Brain microvascular endothelial cell (primary cell): ENCODE measurements at regions not wholly inside any gene's neighbourhood (a gene's known extent, or its start where the extent isn't known, plus 50 kb on each side); places are given as distances from the start of the nearest gene placed in this dataset.

Source experiments
- DNase-seq: peaks from one replicate; pipeline ENCODE4 v3.0.0-alpha.2; 2020
- H3K27ac ChIP-seq: fragments of 250-450 bp; sonication (Bioruptor Pico); 2 replicates; pipeline ENCODE4 v1.5.1; 2020; ENCODE audit warnings: mild to moderate bottlenecking, moderate library complexity
- H3K27me3 ChIP-seq: fragments of 250-450 bp; sonication (Bioruptor Pico); replicated peaks from 2 replicates; pipeline ENCODE4 v1.5.1; 2020; ENCODE audit warnings: mild to moderate bottlenecking
- H3K36me3 ChIP-seq: fragments of 250-450 bp; sonication (Bioruptor Pico); replicated peaks from 2 replicates; pipeline ENCODE4 v1.5.1; 2020; ENCODE audit warnings: mild to moderate bottlenecking
- H3K4me3 ChIP-seq: 2 replicates; pipeline ENCODE4 v1.5.1; 2011; ENCODE audit warnings: low read depth, mild to moderate bottlenecking, control low read depth, low read length, moderate library complexity
- in situ Hi-C: cut with HindIII; loops from 2 replicates; pipeline ENCODE4 v1.10.0; 2017; ENCODE audit warnings: low sequenced_read_pairs, low pct_ligation_motif_present
- TF ChIP-seq, protein P1 (sequence below): IDR thresholded peaks from 2 replicates; pipeline ENCODE4 v1.5.1; 2011; ENCODE audit warnings: low read depth, mild to moderate bottlenecking, moderate library complexity, low read length, control low read depth, inconsistent platforms; ENCODE audit errors: missing control alignments

DNA sequence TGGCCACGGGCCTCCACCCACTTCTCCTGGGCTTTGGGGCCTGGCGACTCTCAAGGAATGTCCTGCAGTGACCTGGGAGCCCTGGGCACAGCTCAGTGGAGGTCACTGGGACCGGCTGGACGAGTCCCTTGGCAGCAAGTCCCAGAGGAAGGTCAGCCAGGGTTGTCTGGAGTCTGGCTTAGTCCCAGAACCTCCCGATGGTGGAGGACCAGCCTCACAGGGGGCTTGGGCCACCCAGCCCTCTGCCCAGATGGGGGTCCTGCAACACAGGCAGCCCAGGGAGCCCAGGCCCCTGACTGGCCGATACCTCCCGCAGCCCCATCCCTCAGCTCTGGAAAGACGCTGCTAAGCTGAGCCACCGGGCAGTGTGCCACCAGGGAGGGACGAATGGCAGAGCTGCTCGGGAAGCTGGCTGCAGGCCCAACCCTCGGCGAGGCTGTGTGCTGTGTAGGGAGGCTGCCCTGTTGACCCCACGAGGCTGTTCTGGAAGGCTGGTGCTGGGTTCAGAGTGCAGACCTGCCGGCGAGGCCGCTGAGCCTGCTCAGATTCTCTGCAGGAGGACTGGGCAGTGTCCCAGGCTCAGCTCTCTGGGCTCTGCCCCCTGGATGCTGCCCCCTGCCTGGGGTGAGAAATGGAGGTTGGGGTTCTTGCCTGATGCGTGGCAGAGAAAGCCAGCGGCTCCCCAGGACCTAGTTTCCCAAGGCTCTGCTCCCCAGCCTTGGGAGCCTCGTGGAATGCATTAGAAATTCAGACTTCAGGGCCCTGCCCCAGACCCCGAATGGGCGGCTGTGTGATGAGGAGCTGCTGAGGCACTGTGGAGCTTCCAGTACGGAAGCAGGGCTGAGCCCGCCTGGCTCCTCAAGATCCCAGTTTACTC is 61.7 kb downstream of the ADRA2C start:
- Histone ChIP-seq H3K27me3 (no peaks in the 10 kb centered on the region), H3K27ac (no peak overlapping the region), H3K4me3 (no peak overlapping the region), H3K36me3 (no peaks in the 10 kb centered on the region)
- in situ Hi-C loops: no loop called here
- no peak for DNase-seq
- TF ChIP-seq, protein P1, sequence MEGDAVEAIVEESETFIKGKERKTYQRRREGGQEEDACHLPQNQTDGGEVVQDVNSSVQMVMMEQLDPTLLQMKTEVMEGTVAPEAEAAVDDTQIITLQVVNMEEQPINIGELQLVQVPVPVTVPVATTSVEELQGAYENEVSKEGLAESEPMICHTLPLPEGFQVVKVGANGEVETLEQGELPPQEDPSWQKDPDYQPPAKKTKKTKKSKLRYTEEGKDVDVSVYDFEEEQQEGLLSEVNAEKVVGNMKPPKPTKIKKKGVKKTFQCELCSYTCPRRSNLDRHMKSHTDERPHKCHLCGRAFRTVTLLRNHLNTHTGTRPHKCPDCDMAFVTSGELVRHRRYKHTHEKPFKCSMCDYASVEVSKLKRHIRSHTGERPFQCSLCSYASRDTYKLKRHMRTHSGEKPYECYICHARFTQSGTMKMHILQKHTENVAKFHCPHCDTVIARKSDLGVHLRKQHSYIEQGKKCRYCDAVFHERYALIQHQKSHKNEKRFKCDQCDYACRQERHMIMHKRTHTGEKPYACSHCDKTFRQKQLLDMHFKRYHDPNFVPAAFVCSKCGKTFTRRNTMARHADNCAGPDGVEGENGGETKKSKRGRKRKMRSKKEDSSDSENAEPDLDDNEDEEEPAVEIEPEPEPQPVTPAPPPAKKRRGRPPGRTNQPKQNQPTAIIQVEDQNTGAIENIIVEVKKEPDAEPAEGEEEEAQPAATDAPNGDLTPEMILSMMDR: no peak

DNA sequence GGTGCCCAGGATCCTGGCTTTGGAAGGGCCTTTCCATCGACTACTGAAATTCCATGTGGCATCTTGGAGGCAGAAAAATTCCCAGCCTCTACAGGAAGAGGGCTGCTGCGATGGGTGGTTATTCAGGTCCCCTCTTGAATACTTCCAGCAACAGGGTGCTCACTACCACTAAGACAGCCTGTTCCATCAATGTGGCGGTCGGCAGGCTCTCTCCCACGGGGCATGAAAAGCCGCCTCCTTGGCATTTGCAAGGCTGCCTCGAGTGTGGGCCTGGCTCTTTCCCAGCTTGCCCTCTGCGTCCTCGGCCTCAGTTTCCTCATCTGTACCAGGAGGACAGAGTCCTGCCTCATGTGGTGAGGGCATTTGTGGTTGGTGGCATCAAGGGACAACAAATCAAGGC is 62.4 kb downstream of the ADRA2C start:
- no peaks in the 10 kb centered on the region for H3K36me3 ChIP-seq
- no peaks in the 10 kb centered on the region for H3K27me3 ChIP-seq
- no peak for DNase-seq
- no peak overlapping the region for H3K27ac ChIP-seq
- in situ Hi-C loops: no loop called here
- TF ChIP-seq, protein P1: no peak
- H3K4me3 ChIP-seq: no peak overlapping the region

DNA sequence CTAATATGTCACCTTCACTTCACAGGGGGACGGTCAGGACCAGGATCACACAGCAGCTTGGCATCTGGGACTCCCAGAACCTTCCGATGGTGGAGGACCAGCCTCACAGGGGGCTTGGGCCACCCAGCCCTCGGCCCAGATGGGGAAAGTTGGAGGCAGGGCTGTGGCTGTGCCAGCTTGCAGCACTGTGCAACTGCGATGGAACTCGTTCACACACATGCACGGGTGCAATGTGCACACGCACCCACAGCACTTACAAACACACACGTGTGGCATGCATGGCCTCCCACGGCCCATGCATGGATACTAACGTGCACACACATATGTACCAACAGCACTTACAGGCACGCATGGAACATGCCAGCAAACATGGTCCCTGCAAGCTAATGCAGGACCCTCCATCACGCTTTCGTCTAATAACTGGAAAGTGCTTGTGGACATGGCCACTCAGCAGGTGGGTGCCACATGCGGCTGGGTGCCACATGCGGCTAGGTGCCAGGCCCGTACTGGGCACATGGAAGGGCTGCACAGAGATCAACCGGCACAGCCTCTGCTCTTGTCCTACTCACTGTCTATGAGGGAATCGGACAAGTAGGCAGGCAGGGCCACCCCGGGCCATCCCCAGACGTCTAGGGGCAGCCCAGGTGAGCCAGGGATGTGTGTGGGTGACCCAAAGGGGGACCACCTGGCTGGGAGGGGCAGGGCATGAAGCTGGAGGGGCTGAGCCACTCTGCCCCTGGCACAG is 63.2 kb downstream of the ADRA2C start:
- DNase-seq: no peak
- TF ChIP-seq, protein P1: no peak
- Histone ChIP-seq H3K27ac (no peak overlapping the region), H3K4me3 (no peak overlapping the region), H3K36me3 (no peaks in the 10 kb centered on the region), H3K27me3 (no peaks in the 10 kb centered on the region)
- in situ Hi-C loops: no loop called here

DNA sequence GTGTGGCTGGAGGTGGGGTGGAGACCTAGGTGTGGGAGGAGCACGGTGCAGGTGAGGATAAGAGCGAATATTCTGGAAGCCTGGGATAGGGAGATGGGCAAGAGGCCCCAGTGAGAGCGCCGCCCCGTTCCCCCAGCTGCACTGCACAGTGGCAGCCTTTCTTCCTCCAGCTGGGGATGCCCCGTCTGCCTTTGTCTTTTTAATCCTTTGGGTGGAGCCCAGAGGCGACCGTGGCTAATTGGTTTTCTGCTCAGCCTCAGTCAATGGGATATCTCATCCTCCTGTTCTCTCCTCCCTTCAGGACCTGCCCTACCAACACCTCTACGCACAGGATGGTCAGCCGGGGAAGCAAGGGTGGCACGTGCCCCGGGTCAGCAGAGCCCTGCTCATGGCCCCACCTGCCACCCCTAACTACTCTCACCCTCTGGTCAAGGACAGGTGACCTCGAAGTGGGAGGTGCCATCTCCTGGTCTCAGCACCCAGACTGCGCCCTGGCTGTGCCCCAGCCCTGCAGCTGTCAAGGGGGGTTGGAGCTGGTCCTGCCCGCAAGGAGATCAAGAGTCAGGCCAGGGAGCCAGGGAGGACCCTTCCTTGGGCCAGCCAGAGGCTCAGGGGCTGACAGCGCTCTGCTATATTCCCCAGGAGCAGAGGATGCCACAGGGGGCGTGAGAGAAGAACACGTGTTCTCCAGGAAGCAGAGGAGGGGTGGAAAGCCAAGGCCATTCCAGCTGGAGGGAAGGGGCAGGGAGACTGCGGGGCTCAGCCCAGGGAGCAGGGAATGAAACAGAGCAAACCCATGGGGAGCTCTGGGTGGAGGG is 64.0 kb downstream of the ADRA2C start:
- no peak overlapping the region for H3K4me3 ChIP-seq
- in situ Hi-C loops: no loop called here
- TF ChIP-seq, protein P1: no peak
- DNase-seq: no peak
- H3K27ac ChIP-seq: no peak overlapping the region
- no peaks in the 10 kb centered on the region for H3K27me3 ChIP-seq
- H3K36me3 ChIP-seq: no peaks in the 10 kb centered on the region

DNA sequence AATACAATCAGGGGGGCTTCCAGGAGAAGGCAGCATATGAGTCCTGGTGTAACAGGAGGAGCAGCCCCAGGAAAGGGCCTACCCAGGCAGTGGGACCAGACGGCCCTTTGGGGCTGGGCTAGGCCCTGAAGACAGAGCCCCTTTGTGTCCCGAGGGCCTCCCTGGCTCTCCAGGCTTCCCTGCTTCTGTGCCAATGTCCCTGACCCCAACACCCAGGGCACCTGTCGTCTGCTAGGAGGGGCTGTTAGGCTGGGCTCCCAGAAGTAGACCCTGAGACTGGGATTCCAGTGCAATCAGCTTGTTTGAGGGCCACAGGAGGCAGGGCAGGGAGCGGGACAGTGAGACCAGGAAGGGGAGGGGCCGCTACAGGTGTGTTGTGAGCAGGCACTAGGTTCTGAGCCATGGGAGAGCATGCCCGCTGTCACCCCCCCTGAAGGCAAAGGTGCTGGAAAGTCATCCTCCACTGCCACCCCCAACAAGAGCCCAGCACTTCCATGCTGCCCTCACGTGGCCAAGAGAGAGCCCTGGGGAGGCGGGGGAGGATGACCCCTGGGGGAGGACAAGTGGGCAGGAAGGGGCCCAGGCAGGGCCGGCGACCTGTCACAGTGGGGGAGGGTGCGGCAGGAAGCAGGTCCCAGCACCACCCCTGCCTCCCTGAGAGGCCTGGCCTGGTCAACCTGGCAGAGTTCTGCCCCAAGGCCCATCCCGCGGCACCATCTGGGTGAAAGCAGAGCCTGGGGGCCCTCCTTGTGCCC is 64.8 kb downstream of the ADRA2C start:
- peaks cover 4% of the 10 kb centered on the region for H3K27me3 ChIP-seq
- in situ Hi-C loops: no loop called here
- TF ChIP-seq, protein P1: no peak

More for the DNA sequence above, 64.8 kb downstream of the ADRA2C start:
- Histone ChIP-seq H3K4me3 (no peak overlapping the region), H3K36me3 (no peaks in the 10 kb centered on the region), H3K27ac (no peak overlapping the region)
- no peak for DNase-seq
